ENCODE measurements at regions not wholly inside any gene's neighbourhood (a gene's known extent, or its start where the extent isn't known, plus 50 kb on each side); places are given as distances from the start of the nearest gene placed in this dataset.

- BruUV-seq (replicated peaks) = no TSS peak
- WGBS, 2 experiments (ENCODE audit: extremely low coverage in 2 of 2, insufficient read length in 1 of 2) = no CpG with 5 or more reads among the region's 1 CpG
Measured at GRCh38 chr3:165614337-165614736, 222.9 kb downstream of the BCHE start.

More at GRCh38 chr3:165614337-165614736, 222.9 kb downstream of the BCHE start:
- H3K36me3 ChIP-seq (ENCODE audit: control insufficient read depth, insufficient read depth, low read length) = no peaks in the 10 kb centered on the region
- no peak overlapping the region for H3K56ac ChIP-seq (ENCODE audit: extremely low read depth, insufficient read depth, low read length)
- H2AFZ ChIP-seq (replicated peaks; ENCODE audit: low read length, poor library complexity) = no peak overlapping the region
- no peak overlapping the region for H3K23ac ChIP-seq (ENCODE audit: low read depth, low read length)
- H4K20me1 ChIP-seq (ENCODE audit: insufficient read depth, low read length) = no peaks in the 10 kb centered on the region
- H3K27me3 ChIP-seq (ENCODE audit: control insufficient read depth, insufficient read depth, low read length) = no peaks in the 10 kb centered on the region
- no peak overlapping the region for H4K91ac ChIP-seq (ENCODE audit: insufficient read depth, low read depth, low read length)
- H2BK5ac ChIP-seq (ENCODE audit: low read depth, low read length, poor library complexity, severe bottlenecking) = no peak overlapping the region
- H4K8ac ChIP-seq (ENCODE audit: low read depth in 2 of 2, low read length in 2 of 2) = no peak overlapping the region
- H3K27ac ChIP-seq (ENCODE audit: insufficient read depth, low read length) = no peak overlapping the region
- dilution Hi-C loops (cut with HindIII; ENCODE audit: low sequenced_read_pairs, unreplicated experiment) (no loop called here), intact Hi-C loops (cut with micrococcal nuclease) (no loop called here), in situ Hi-C loops (cut with MboI; ENCODE audit: low sequenced_read_pairs) (no loop called here)
- H3K9ac ChIP-seq (ENCODE audit: low read depth, low read length) = no peak overlapping the region
- no peak for TF ChIP-seq POLR2A (IDR thresholded peaks at IDR 0.05; ENCODE audit: low read depth, low read length)
- TF ChIP-seq RAD21 (IDR thresholded peaks at IDR 0.05; ENCODE audit: low read length) = no peak
- H3K4me1 ChIP-seq (ENCODE audit: control insufficient read depth, insufficient read depth, low read length) = no peaks in the 10 kb centered on the region
- no peak overlapping the region for H2BK20ac ChIP-seq (ENCODE audit: low read depth, low read length)
- no peak for ATAC-seq (ENCODE audit: low read depth)
- no peak overlapping the region for H2AK5ac ChIP-seq (ENCODE audit: low read depth, low read length)
- DNase-seq = no peak
- H3K18ac ChIP-seq (ENCODE audit: low read depth, low read length) = no peak overlapping the region
- no peaks in the 10 kb centered on the region for H3K9me1 ChIP-seq (ENCODE audit: insufficient read depth, low read length)
- H2BK120ac ChIP-seq (ENCODE audit: low read depth, low read length) = no peak overlapping the region
- no peak overlapping the region for H2AK9ac ChIP-seq (replicated peaks; ENCODE audit: low read depth, low read length, poor library complexity)
- H3K4ac ChIP-seq (ENCODE audit: low read depth, low read length) = no peak overlapping the region
- H3K9me3 ChIP-seq (ENCODE audit: control insufficient read depth, insufficient read depth, low read length) = no peaks in the 10 kb centered on the region
- H3K14ac ChIP-seq (replicated peaks; ENCODE audit: low read depth, low read length) = no peak overlapping the region
- no peak overlapping the region for H2BK15ac ChIP-seq (ENCODE audit: low read depth, low read length)
- no peak overlapping the region for H3K4me2 ChIP-seq (ENCODE audit: low read depth, low read length)
- CTCF ChIA-PET = no interaction called here
- POLR2A ChIA-PET (ENCODE audit: unreplicated experiment) = no interaction called here
- no peak overlapping the region for H4K5ac ChIP-seq (ENCODE audit: low read depth, low read length)
- H3K4me3 ChIP-seq (ENCODE audit: insufficient read depth, low read depth, low read length) = no peak overlapping the region
- H3K79me1 ChIP-seq (ENCODE audit: low read depth in 1 of 2, low read length in 2 of 2) = no peaks in the 10 kb centered on the region

All from IMR-90 (cell line).